Endothelial cell of umbilical vein (primary cell): ENCODE measurements at regions not wholly inside any gene's neighbourhood (a gene's known extent, or its start where the extent isn't known, plus 50 kb on each side); places are given as distances from the start of the nearest gene placed in this dataset.

Experiments used
- BruUV-seq: library from RNA; stranded (reverse); fragments of 400-500 nt; replicated peaks from 2 replicates; lab custom pipeline; 2021; lab: Mats Ljungman, UMichigan
- CTCF ChIA-PET: fragments of 300-600, 350-600 bp; sonication (Branson Sonifier 250); formaldehyde crosslinking; loops from one replicate; lab custom pipeline; 2021; ENCODE audit warnings: antibody characterized with exemption, inconsistent platforms; lab: Charles Lee
- POLR2A ChIA-PET: fragments of 300-600, 350-600 bp; sonication (Branson Sonifier 250); formaldehyde crosslinking; loops from one replicate; lab custom pipeline; 2021; ENCODE audit warnings: antibody characterized with exemption, inconsistent platforms; lab: Charles Lee
- DNase-seq: peaks from one replicate; pipeline ENCODE4 v3.0.0-alpha.2; 2011; ENCODE audit warnings: low read depth, low spot score
- FAIRE-seq: peaks from 2 replicates; lab custom pipeline; 2011; peaks lifted over from hg19 to GRCh38; lab: Jason Lieb, UNC
- H2AFZ ChIP-seq: 2 replicates; pipeline ENCODE4 v1.6.0; 2012; ENCODE audit warnings: low read depth, low read length, control low read depth, inconsistent platforms
- H3K27ac ChIP-seq: 2 replicates; pipeline ENCODE4 v1.5.1; 2011; ENCODE audit warnings: low read depth, mild to moderate bottlenecking, control low read depth, low read length, moderate library complexity; ENCODE audit not compliant: insufficient read depth
- H3K27me3 ChIP-seq, 2 experiments: 2 replicates each; pipeline versions ENCODE4 v1.6.0 to v1.6.1; 2011; ENCODE audit warnings: low read length in 2 of 2, mixed read lengths in 1 of 2; ENCODE audit not compliant: control insufficient read depth in 2 of 2, insufficient read depth in 2 of 2
- H3K36me3 ChIP-seq, 2 experiments: 2 replicates in 1 of 2; 3 replicates in 1 of 2; pipeline ENCODE4 v1.5.1; 2011; ENCODE audit warnings: low read length in 2 of 2, mild to moderate bottlenecking in 1 of 2, moderate library complexity in 1 of 2; ENCODE audit not compliant: control insufficient read depth in 2 of 2, insufficient read depth in 2 of 2; ENCODE audit errors: extremely low read depth in 1 of 2
- H3K4me1 ChIP-seq: 3 replicates; pipeline ENCODE4 v1.5.1; 2011; ENCODE audit warnings: mild to moderate bottlenecking, low read length; ENCODE audit not compliant: control insufficient read depth, insufficient read depth; ENCODE audit errors: extremely low read depth
- H3K4me2 ChIP-seq: 2 replicates; pipeline ENCODE4 v1.6.1; 2011; ENCODE audit warnings: low read length, control low read depth, mixed read lengths; ENCODE audit not compliant: insufficient read depth
- H3K4me3 ChIP-seq, 3 experiments: fragments of 200-600 bp in 1 of 3; sonication (generic), shearing (Covaris generic) in 1 of 3; replicated peaks in 1 of 3; 2 replicates each; pipeline ENCODE4 v1.5.1; 2011 to 2016; ENCODE audit warnings: control low read depth in 3 of 3, low read length in 3 of 3, mild to moderate bottlenecking in 2 of 3, inconsistent platforms in 1 of 3, low read depth in 1 of 3, moderate library complexity in 1 of 3; ENCODE audit not compliant: insufficient read depth in 1 of 3
- H3K79me2 ChIP-seq: 2 replicates; pipeline ENCODE4 v1.6.0; 2012; ENCODE audit warnings: low read length, inconsistent platforms; ENCODE audit not compliant: control insufficient read depth, insufficient read depth
- H3K9ac ChIP-seq: replicated peaks from 2 replicates; pipeline ENCODE3; 2011; ENCODE audit warnings: low read length, control low read depth; ENCODE audit not compliant: insufficient read depth; ENCODE audit errors: extremely low read depth
- H3K9me1 ChIP-seq: replicated peaks from 3 replicates; pipeline ENCODE4 v1.6.0; 2011; ENCODE audit warnings: mild to moderate bottlenecking, low read length; ENCODE audit not compliant: control insufficient read depth, insufficient read depth; ENCODE audit errors: extremely low read depth
- H3K9me3 ChIP-seq: replicated peaks from 2 replicates; pipeline ENCODE4 v1.5.1; 2012; ENCODE audit warnings: low read length, inconsistent platforms; ENCODE audit not compliant: control insufficient read depth, insufficient read depth
- H4K20me1 ChIP-seq: replicated peaks from 2 replicates; pipeline ENCODE3; 2011; ENCODE audit warnings: mild to moderate bottlenecking, low read length; ENCODE audit not compliant: control insufficient read depth, insufficient read depth; ENCODE audit errors: extremely low read depth
- CTCF ChIP-seq, 2 donors: IDR thresholded peaks; 1 replicate in 1 of 2; 2 replicates in 1 of 2; pipeline ENCODE4 v1.5.1; 2011; ENCODE audit warnings: low read length in 2 of 2, mild to moderate bottlenecking in 2 of 2, moderate library complexity in 2 of 2, control low read depth in 1 of 2, inconsistent platforms in 1 of 2, low read depth in 1 of 2; ENCODE audit not compliant: insufficient read depth in 1 of 2; ENCODE audit errors: extremely low read depth in 1 of 2
- EZH2 ChIP-seq: IDR thresholded peaks from 2 replicates; pipeline ENCODE4 v1.6.1; 2012; ENCODE audit warnings: borderline replicate concordance, low read depth, mild to moderate bottlenecking, moderate library complexity, low read length, inconsistent platforms; ENCODE audit not compliant: severe bottlenecking
- FOS ChIP-seq: IDR thresholded peaks from 2 replicates; pipeline ENCODE4 v1.6.1; 2011; ENCODE audit warnings: mild to moderate bottlenecking, low read length, moderate library complexity, borderline replicate concordance; ENCODE audit not compliant: insufficient read depth
- GATA2 ChIP-seq: IDR thresholded peaks from 2 replicates; pipeline ENCODE4 v1.7.0; 2011; ENCODE audit warnings: low read depth, mild to moderate bottlenecking, moderate library complexity, mixed read lengths, low read length; ENCODE audit not compliant: insufficient read length, insufficient read depth
- JUN ChIP-seq: IDR thresholded peaks from 2 replicates; pipeline ENCODE4 v1.6.1; 2011; ENCODE audit warnings: borderline replicate concordance, low read depth; ENCODE audit not compliant: insufficient read length, insufficient read depth
- MAX ChIP-seq: IDR thresholded peaks from 2 replicates; pipeline ENCODE4 v1.6.1; 2011; ENCODE audit not compliant: insufficient read depth, insufficient read length
- MYC ChIP-seq: IDR thresholded peaks from one replicate; pipeline ENCODE4 v1.6.1; 2011; ENCODE audit warnings: mild to moderate bottlenecking, low read depth, low read length
- POLR2A ChIP-seq: IDR thresholded peaks from 2 replicates; pipeline ENCODE4 v1.6.1; 2012; ENCODE audit warnings: low read depth, mild to moderate bottlenecking, control low read depth, low read length
- POLR2AphosphoS5 ChIP-seq: IDR thresholded peaks from 2 replicates; pipeline ENCODE4 v1.6.1; 2012; ENCODE audit warnings: low read depth, mild to moderate bottlenecking, control low read depth, low read length, moderate library complexity; ENCODE audit not compliant: insufficient read depth
- dilution Hi-C: fragments of 300-500 bp; cut with MboI; formaldehyde crosslinking; loops from one replicate; pipeline ENCODE4 v1.15.0; 2019; ENCODE audit warnings: low sequenced_read_pairs; ENCODE audit not compliant: extremely low pct_ligation_motif_present
- intact Hi-C: fragments of 100-400 bp; cut with micrococcal nuclease; formaldehyde crosslinking; loops from one replicate; pipeline ENCODE4 v1.10.0; 2022

- Histone ChIP-seq H3K27me3 (no peaks in the 10 kb centered on the region), H3K27ac (no peak overlapping the region), H3K4me3 (no peak overlapping the region), H4K20me1 (no peaks in the 10 kb centered on the region), H3K79me2 (no peaks in the 10 kb centered on the region), H3K9me1 (no peaks in the 10 kb centered on the region), H2AFZ (no peak overlapping the region), H3K4me1 (no peaks in the 10 kb centered on the region), H3K4me2 (no peak overlapping the region), H3K9ac (no peak overlapping the region), H3K36me3 (no peaks in the 10 kb centered on the region), H3K9me3 (no peaks in the 10 kb centered on the region)
- dilution Hi-C loops: no loop called here
- TF ChIP-seq JUN (no peak), POLR2A (no peak), CTCF (IDR thresholded peaks at IDR 0.05; ENCODE audit: extremely low read depth in 1 of 2, insufficient read depth in 1 of 2, low read depth in 1 of 2, low read length in 2 of 2) (no peak), POLR2AphosphoS5 (no peak), MAX (no peak), EZH2 (no peak), GATA2 (no peak), MYC (no peak), FOS (no peak)
- DNase-seq (no peak), FAIRE-seq (no peak)
- intact Hi-C loops: no loop called here
- POLR2A ChIA-PET: no interaction called here
- no TSS peak for BruUV-seq
- CTCF ChIA-PET: no interaction called here
Measured at GRCh38 chr18:68596016-68596415, 118.9 kb downstream of the TMX3 start.
